ENCODE measurements at regions not wholly inside any gene's neighbourhood (a gene's known extent, or its start where the extent isn't known, plus 50 kb on each side); places are given as distances from the start of the nearest gene placed in this dataset.

- TF ChIP-seq CTCF (IDR thresholded peaks at IDR 0.05; ENCODE audit: low read depth, low read length, poor library complexity, severe bottlenecking): no peak
- no peak for TF ChIP-seq EZH2phosphoT487 (IDR thresholded peaks at IDR 0.05; ENCODE audit: borderline replicate concordance, low read length)
Observed at GRCh38 chr4:138521809-138522208, 279.7 kb upstream of the SLC7A11 start.

All from DOHH2 (cell line).